ENCODE measurements at regions not wholly inside any gene's neighbourhood (a gene's known extent, or its start where the extent isn't known, plus 50 kb on each side); places are given as distances from the start of the nearest gene placed in this dataset.

DNA sequence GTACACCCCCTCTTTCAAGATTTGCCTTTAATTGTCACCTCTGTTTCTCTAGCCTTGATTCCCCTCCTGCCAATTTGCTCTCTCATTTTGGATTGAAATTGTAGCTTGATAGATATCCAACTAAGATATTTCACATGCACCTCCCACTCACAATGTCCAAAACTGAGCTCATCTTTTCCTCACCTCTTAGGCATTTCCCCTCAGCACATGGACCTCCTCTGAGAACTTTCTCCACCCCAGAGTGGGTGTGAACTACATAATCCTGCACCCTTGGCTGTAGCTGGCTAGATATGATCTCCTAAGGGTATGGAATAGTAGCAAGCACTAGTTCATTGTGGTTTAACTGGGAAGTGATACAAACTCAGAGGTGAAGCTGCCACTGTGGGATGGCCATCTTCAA lies 91.5 kb upstream of the SESN3 start:
- no peak for ATAC-seq
- no peak for DNase-seq
- Histone ChIP-seq H3K27ac (no peak overlapping the region), H3K36me3 (no peaks in the 10 kb centered on the region), H3K9me3 (no peaks in the 10 kb centered on the region), H3K4me3 (no peak overlapping the region), H3K4me1 (no peaks in the 10 kb centered on the region), H3K27me3 (no peaks in the 10 kb centered on the region)
- intact Hi-C loops (cut with DNase I), result no loop called here
- TF ChIP-seq, protein P1, sequence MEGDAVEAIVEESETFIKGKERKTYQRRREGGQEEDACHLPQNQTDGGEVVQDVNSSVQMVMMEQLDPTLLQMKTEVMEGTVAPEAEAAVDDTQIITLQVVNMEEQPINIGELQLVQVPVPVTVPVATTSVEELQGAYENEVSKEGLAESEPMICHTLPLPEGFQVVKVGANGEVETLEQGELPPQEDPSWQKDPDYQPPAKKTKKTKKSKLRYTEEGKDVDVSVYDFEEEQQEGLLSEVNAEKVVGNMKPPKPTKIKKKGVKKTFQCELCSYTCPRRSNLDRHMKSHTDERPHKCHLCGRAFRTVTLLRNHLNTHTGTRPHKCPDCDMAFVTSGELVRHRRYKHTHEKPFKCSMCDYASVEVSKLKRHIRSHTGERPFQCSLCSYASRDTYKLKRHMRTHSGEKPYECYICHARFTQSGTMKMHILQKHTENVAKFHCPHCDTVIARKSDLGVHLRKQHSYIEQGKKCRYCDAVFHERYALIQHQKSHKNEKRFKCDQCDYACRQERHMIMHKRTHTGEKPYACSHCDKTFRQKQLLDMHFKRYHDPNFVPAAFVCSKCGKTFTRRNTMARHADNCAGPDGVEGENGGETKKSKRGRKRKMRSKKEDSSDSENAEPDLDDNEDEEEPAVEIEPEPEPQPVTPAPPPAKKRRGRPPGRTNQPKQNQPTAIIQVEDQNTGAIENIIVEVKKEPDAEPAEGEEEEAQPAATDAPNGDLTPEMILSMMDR (IDR thresholded peaks at IDR 0.05), result no peak

DNA sequence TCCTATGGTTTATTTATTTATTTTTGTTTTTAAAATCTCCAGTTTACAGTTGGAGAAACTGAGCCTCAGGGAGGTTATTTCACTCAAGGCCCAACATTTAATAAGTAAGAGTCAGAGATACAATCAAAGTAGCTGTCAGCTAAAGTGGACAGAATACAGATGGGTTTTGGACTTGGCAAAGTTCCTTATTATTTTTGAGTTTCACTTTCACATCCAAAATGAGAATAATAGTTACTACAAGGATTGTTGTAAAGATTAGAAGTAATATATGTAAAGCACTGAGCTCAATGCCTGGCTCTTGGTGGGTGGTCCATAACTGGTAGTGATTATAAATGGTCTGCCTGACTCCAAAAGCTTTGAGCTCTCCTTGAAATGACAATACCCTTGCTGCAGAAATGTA lies 87.5 kb upstream of the SESN3 start:
- H3K4me1 ChIP-seq, result no peaks in the 10 kb centered on the region
- H3K4me3 ChIP-seq, result no peak overlapping the region
- no peaks in the 10 kb centered on the region for H3K27me3 ChIP-seq
- intact Hi-C loops (cut with DNase I), result no loop called here
- TF ChIP-seq, protein P1 (IDR thresholded peaks at IDR 0.05), result no peak
- DNase-seq (no peak), ATAC-seq (no peak)
- H3K27ac ChIP-seq, result no peak overlapping the region
- no peaks in the 10 kb centered on the region for H3K9me3 ChIP-seq
- no peaks in the 10 kb centered on the region for H3K36me3 ChIP-seq

GRCh38 chr11:95308512-95309035 lies 77.6 kb upstream of the SESN3 start:
- intact Hi-C loops (cut with DNase I), result no loop called here
- no peak for ATAC-seq
- no peaks in the 10 kb centered on the region for H3K4me1 ChIP-seq
- DNase-seq, result no peak
- no peaks in the 10 kb centered on the region for H3K36me3 ChIP-seq
- H3K9me3 ChIP-seq, result no peaks in the 10 kb centered on the region
- TF ChIP-seq, protein P1 (IDR thresholded peaks at IDR 0.05), result no peak
- H3K27me3 ChIP-seq, result no peaks in the 10 kb centered on the region
- no peak overlapping the region for H3K4me3 ChIP-seq
- H3K27ac ChIP-seq, result no peak overlapping the region

- DNase-seq (no peak), ATAC-seq (no peak)
- Histone ChIP-seq H3K4me3 (no peak overlapping the region), H3K27me3 (no peaks in the 10 kb centered on the region), H3K27ac (no peak overlapping the region), H3K9me3 (no peaks in the 10 kb centered on the region), H3K4me1 (no peaks in the 10 kb centered on the region), H3K36me3 (no peaks in the 10 kb centered on the region)
- TF ChIP-seq, protein P1 (IDR thresholded peaks at IDR 0.05), result no peak
- intact Hi-C loops (cut with DNase I), result no loop called here
Observed at GRCh38 chr11:95307286-95307685, 76.3 kb upstream of the SESN3 start.

GRCh38 chr11:95306801-95307200 lies 75.8 kb upstream of the SESN3 start:
- ATAC-seq, result no peak
- intact Hi-C loops (cut with DNase I), result no loop called here

More at GRCh38 chr11:95306801-95307200, 75.8 kb upstream of the SESN3 start:
- Histone ChIP-seq H3K4me3 (no peak overlapping the region), H3K27ac (no peak overlapping the region), H3K4me1 (no peaks in the 10 kb centered on the region), H3K27me3 (no peaks in the 10 kb centered on the region), H3K9me3 (no peaks in the 10 kb centered on the region), H3K36me3 (no peaks in the 10 kb centered on the region)
- TF ChIP-seq, protein P1 (IDR thresholded peaks at IDR 0.05), result no peak
- DNase-seq, result no peak

Data from upper lobe of right lung (tissue), 1 donor.